H1 (cell line): ENCODE measurements at regions not wholly inside any gene's neighbourhood (a gene's known extent, or its start where the extent isn't known, plus 50 kb on each side); places are given as distances from the start of the nearest gene placed in this dataset.

Experiments used
- CTCF ChIA-PET: fragments of 300-600 bp; sonication (Branson Sonifier 250); formaldehyde crosslinking; loops from one replicate; lab custom pipeline; 2021; ENCODE audit not compliant: partially characterized antibody; lab: Charles Lee
- POLR2A ChIA-PET: fragments of 300-600 bp; sonication (Branson Sonifier 250); formaldehyde crosslinking; loops from one replicate; lab custom pipeline; 2021; ENCODE audit warnings: inconsistent platforms; ENCODE audit not compliant: partially characterized antibody; lab: Charles Lee
- DNase-seq, 2 experiments: peaks; one replicate each; pipeline versions ENCODE4 v3.0.0 to v3.0.0-alpha.2; 2010 to 2022; ENCODE audit warnings: low spot score in 2 of 2, low read depth in 1 of 2, mixed read lengths in 1 of 2
- FAIRE-seq: peaks from 2 replicates; lab custom pipeline; 2011; peaks lifted over from hg19 to GRCh38; lab: Jason Lieb, UNC
- H2AFZ ChIP-seq: 2 replicates; pipeline ENCODE4 v1.8.1; 2012; ENCODE audit warnings: low read length, inconsistent platforms
- H2AK5ac ChIP-seq: 2 replicates; pipeline ENCODE4 v1.6.1; 2013; ENCODE audit warnings: low read depth, low read length
- H2BK120ac ChIP-seq: replicated peaks from 2 replicates; pipeline ENCODE3; 2013; ENCODE audit warnings: low read depth, low read length, inconsistent platforms
- H2BK12ac ChIP-seq: 2 replicates; pipeline ENCODE4 v1.6.1; 2013; ENCODE audit warnings: low read depth, low read length
- H2BK15ac ChIP-seq: 2 replicates; pipeline ENCODE4 v1.6.1; 2013; ENCODE audit warnings: low read length
- H2BK20ac ChIP-seq: 2 replicates; pipeline ENCODE4 v1.6.1; 2013; ENCODE audit warnings: low read length
- H2BK5ac ChIP-seq: 2 replicates; pipeline ENCODE4 v1.6.1; 2013; ENCODE audit warnings: low read depth, low read length
- H3K14ac ChIP-seq: 2 replicates; pipeline ENCODE4 v1.6.1; 2013; ENCODE audit warnings: inconsistent platforms; ENCODE audit not compliant: insufficient read length
- H3K18ac ChIP-seq: 2 replicates; pipeline ENCODE4 v1.6.1; 2013; ENCODE audit warnings: low read length; ENCODE audit errors: extremely low read depth
- H3K23ac ChIP-seq: 2 replicates; pipeline ENCODE4 v1.6.1; 2013; ENCODE audit warnings: inconsistent platforms; ENCODE audit not compliant: insufficient read length
- H3K23me2 ChIP-seq: 2 replicates; pipeline ENCODE4 v1.6.1; 2013; ENCODE audit warnings: low read depth, low read length
- H3K27ac ChIP-seq: 2 replicates; pipeline ENCODE4 v1.6.1; 2011; ENCODE audit warnings: low read depth, low read length, inconsistent platforms
- H3K27me3 ChIP-seq, 4 experiments: replicated peaks in 1 of 4; 1 replicate in 1 of 4; 2 replicates in 3 of 4; pipeline versions ENCODE4 v1.6.1 to v1.8.1; 2011 to 2013; ENCODE audit warnings: low read length in 3 of 4, mild to moderate bottlenecking in 3 of 4, inconsistent platforms in 2 of 4, mixed read lengths in 2 of 4, moderate library complexity in 1 of 4; ENCODE audit not compliant: control insufficient read depth in 3 of 4, insufficient read depth in 3 of 4; ENCODE audit errors: extremely low read depth in 1 of 4
- H3K36me3 ChIP-seq, 4 experiments: 2 replicates each; pipeline versions ENCODE4 v1.6.1 to v1.8.1; 2011 to 2013; ENCODE audit warnings: mild to moderate bottlenecking in 4 of 4, low read length in 3 of 4, moderate library complexity in 2 of 4, control low read depth in 1 of 4, inconsistent platforms in 1 of 4; ENCODE audit not compliant: insufficient read depth in 4 of 4, control insufficient read depth in 2 of 4
- H3K4ac ChIP-seq: replicated peaks from 2 replicates; pipeline ENCODE3; 2013; ENCODE audit warnings: low read length, low read depth, mixed read lengths, inconsistent platforms; ENCODE audit not compliant: insufficient read length
- H3K4me1 ChIP-seq, 4 experiments: replicated peaks in 1 of 4; 1 replicate in 1 of 4; 2 replicates in 3 of 4; pipeline versions ENCODE4 v1.6.1 to v1.8.1; 2011 to 2013; ENCODE audit warnings: low read length in 3 of 4, inconsistent platforms in 2 of 4, mixed read lengths in 1 of 4; ENCODE audit not compliant: insufficient read depth in 4 of 4, control insufficient read depth in 3 of 4
- H3K4me2 ChIP-seq, 2 experiments: 2 replicates each; pipeline versions ENCODE4 v1.6.1 to v1.8.1; 2011 to 2013; ENCODE audit warnings: low read depth in 2 of 2, low read length in 2 of 2, control low read depth in 1 of 2, inconsistent platforms in 1 of 2, mild to moderate bottlenecking in 1 of 2; ENCODE audit not compliant: insufficient read depth in 1 of 2
- H3K4me3 ChIP-seq, 4 experiments: fragments of 200-600, 300-600 bp in 1 of 4; sonication (generic), shearing (Covaris generic), sonication (Bioruptor Twin) in 1 of 4; 2 replicates each; pipeline versions ENCODE4 v1.5.1 to v1.8.1; 2011 to 2016; ENCODE audit warnings: low read length in 4 of 4, low read depth in 3 of 4, control low read depth in 2 of 4, inconsistent platforms in 2 of 4, mild to moderate bottlenecking in 2 of 4, mixed read lengths in 1 of 4, moderate library complexity in 1 of 4; ENCODE audit not compliant: insufficient read depth in 2 of 4; ENCODE audit errors: extremely low read depth in 1 of 4
- H3K56ac ChIP-seq: replicated peaks from 2 replicates; pipeline ENCODE3; 2013; ENCODE audit warnings: low read depth, mild to moderate bottlenecking, mixed read lengths, low read length, inconsistent platforms; ENCODE audit not compliant: insufficient read length
- H3K79me1 ChIP-seq: 2 replicates; pipeline ENCODE4 v1.6.1; 2013; ENCODE audit warnings: low read depth, low read length, control low read depth
- H3K79me2 ChIP-seq, 2 experiments: 2 replicates each; pipeline versions ENCODE4 v1.6.1 to v1.8.1; 2012 to 2013; ENCODE audit warnings: low read length in 2 of 2, mild to moderate bottlenecking in 2 of 2, inconsistent platforms in 1 of 2; ENCODE audit not compliant: insufficient read depth in 2 of 2, control insufficient read depth in 1 of 2
- H3K9ac ChIP-seq, 4 experiments: replicated peaks in 1 of 4; 1 replicate in 1 of 4; 2 replicates in 3 of 4; pipeline versions ENCODE4 v1.6.1 to v1.8.1; 2011 to 2013; ENCODE audit warnings: low read depth in 3 of 4, low read length in 3 of 4, control low read depth in 2 of 4, mild to moderate bottlenecking in 2 of 4, moderate library complexity in 2 of 4, inconsistent platforms in 1 of 4; ENCODE audit errors: extremely low read depth in 1 of 4
- H3K9me3 ChIP-seq, 2 experiments: 2 replicates each; pipeline versions ENCODE4 v1.6.1 to v1.8.1; 2012 to 2013; ENCODE audit warnings: mild to moderate bottlenecking in 2 of 2, moderate library complexity in 2 of 2, control low read depth in 1 of 2, inconsistent platforms in 1 of 2, low read depth in 1 of 2, low read length in 1 of 2, mixed read lengths in 1 of 2; ENCODE audit not compliant: insufficient read depth in 2 of 2
- H4K20me1 ChIP-seq, 2 experiments: replicated peaks in 1 of 2; 2 replicates each; pipeline versions ENCODE3 to v1.8.1; 2011 to 2013; ENCODE audit warnings: inconsistent platforms in 2 of 2, low read length in 2 of 2, mild to moderate bottlenecking in 1 of 2; ENCODE audit not compliant: insufficient read depth in 2 of 2, control insufficient read depth in 1 of 2
- H4K5ac ChIP-seq: 2 replicates; pipeline ENCODE4 v1.6.1; 2013; ENCODE audit warnings: low read length, low read depth, mixed read lengths, inconsistent platforms; ENCODE audit not compliant: insufficient read length
- H4K8ac ChIP-seq: 2 replicates; pipeline ENCODE4 v1.8.0; 2013; ENCODE audit warnings: mild to moderate bottlenecking, moderate library complexity, low read length, inconsistent platforms; ENCODE audit not compliant: insufficient read depth; ENCODE audit errors: extremely low read depth
- H4K91ac ChIP-seq: replicated peaks from 2 replicates; pipeline ENCODE3; 2013; ENCODE audit warnings: low read length, mixed read lengths, inconsistent platforms; ENCODE audit not compliant: insufficient read length
- CBX5 ChIP-seq: fragments of 300-800, 300-1000 bp; sonication (generic); IDR thresholded peaks from 2 replicates; pipeline ENCODE4 v1.7.1; 2016; ENCODE audit warnings: antibody characterized with exemption, low read length, low read depth
- RAD21 ChIP-seq, 2 experiments: IDR thresholded peaks in 1 of 2; conservative IDR thresholded peaks in 1 of 2; 2 replicates each; pipeline ENCODE4 v1.6.1; 2011; ENCODE audit warnings: low read depth in 2 of 2, low read length in 2 of 2, improper control_type of control experiment in 1 of 2, inconsistent platforms in 1 of 2, mild to moderate bottlenecking in 1 of 2, moderate library complexity in 1 of 2
- WGBS, 2 experiments: shearing (Covaris generic) in 1 of 2; methylation state at CpG; one replicate each; pipeline versions ENCODE4 v1.1.6 to v1.1.7; 2013 to 2015; ENCODE audit warnings: low lambda C conversion rate in 2 of 2, mixed read lengths in 2 of 2, inconsistent platforms in 1 of 2, low coverage in 1 of 2, missing lambda C conversion rate in 1 of 2; ENCODE audit not compliant: insufficient replicate concordance in 2 of 2, insufficient coverage in 1 of 2, insufficient read length in 1 of 2; ENCODE audit errors: extremely low coverage in 1 of 2, missing lambda C conversion rate in 1 of 2; 5-methylcytosine and 5-hydroxymethylcytosine counted together
- TF ChIP-seq, protein P1 (sequence below), 3 experiments: IDR thresholded peaks; 1 replicate in 2 of 3; 2 replicates in 1 of 3; pipeline versions ENCODE4 v1.5.1 to v1.6.1; 2011; ENCODE audit warnings: low read length in 3 of 3, mild to moderate bottlenecking in 3 of 3, inconsistent platforms in 2 of 3, low read depth in 1 of 3, moderate library complexity in 1 of 3; ENCODE audit not compliant: insufficient read depth in 1 of 3; ENCODE audit errors: control extremely low read depth in 1 of 3

DNA sequence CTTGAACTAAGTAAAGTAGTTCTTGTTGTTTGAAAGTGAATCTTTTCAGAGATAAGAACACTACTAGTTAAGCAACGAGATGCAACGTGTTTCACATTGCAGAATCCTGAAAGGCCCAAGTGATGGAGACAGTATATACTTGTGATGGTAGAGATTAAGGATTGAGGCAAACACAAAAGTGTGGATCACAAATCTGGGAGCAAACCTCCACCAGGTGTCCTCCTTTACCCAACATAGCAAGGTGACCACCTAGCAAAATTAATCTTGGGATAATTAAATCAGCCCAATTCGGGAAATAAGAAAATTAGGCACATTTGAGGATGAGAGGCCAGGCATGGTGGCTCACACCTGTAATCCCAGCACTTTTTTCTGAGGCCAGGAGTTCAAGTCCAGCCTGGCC, 563.9 kb downstream of the DACH1 start:
- H2BK12ac ChIP-seq = no peak overlapping the region
- ChIA-PET CTCF (interaction anchor here (0.6 to 1.5 kb wide), 3 partner anchors 10 to 1182 kb away, joined by 3 to 8 read pairs (median 3); no protein-coding TSS in a partner anchor), POLR2A (no interaction called here)
- no peak overlapping the region for H3K27ac ChIP-seq
- H3K23ac ChIP-seq = no peak overlapping the region
- H2BK15ac ChIP-seq = no peak overlapping the region
- no peak overlapping the region for H2BK20ac ChIP-seq
- no peak overlapping the region for H3K14ac ChIP-seq
- H3K4me3 ChIP-seq = no peak overlapping the region
- TF ChIP-seq CBX5 (no peak), RAD21 (IDR thresholded peaks at IDR 0.05 in 1 of 2, conservative IDR thresholded peaks at IDR 0.05 in 1 of 2; ENCODE audit: low read depth in 2 of 2, low read length in 2 of 2) (peak; percentile 50 to 65)
- TF ChIP-seq, protein P1, sequence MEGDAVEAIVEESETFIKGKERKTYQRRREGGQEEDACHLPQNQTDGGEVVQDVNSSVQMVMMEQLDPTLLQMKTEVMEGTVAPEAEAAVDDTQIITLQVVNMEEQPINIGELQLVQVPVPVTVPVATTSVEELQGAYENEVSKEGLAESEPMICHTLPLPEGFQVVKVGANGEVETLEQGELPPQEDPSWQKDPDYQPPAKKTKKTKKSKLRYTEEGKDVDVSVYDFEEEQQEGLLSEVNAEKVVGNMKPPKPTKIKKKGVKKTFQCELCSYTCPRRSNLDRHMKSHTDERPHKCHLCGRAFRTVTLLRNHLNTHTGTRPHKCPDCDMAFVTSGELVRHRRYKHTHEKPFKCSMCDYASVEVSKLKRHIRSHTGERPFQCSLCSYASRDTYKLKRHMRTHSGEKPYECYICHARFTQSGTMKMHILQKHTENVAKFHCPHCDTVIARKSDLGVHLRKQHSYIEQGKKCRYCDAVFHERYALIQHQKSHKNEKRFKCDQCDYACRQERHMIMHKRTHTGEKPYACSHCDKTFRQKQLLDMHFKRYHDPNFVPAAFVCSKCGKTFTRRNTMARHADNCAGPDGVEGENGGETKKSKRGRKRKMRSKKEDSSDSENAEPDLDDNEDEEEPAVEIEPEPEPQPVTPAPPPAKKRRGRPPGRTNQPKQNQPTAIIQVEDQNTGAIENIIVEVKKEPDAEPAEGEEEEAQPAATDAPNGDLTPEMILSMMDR (IDR thresholded peaks at IDR 0.05; ENCODE audit: control extremely low read depth in 1 of 3, insufficient read depth in 1 of 3, low read depth in 1 of 3, low read length in 3 of 3) = peak in 2 of 3 experiments; percentile 29 to 32; a peak in 2 of 4 replicates
- TF ChIP-seq, all 59 proteins: peak for 2
- Histone ChIP-seq H3K9me3 (no peaks in the 10 kb centered on the region), H2AFZ (no peak overlapping the region), H4K91ac (no peak overlapping the region), H4K5ac (no peak overlapping the region), H3K56ac (no peak overlapping the region), H3K4ac (no peak overlapping the region), H3K79me1 (no peaks in the 10 kb centered on the region), H3K18ac (no peak overlapping the region), H4K20me1 (no peaks in the 10 kb centered on the region), H3K4me1 (no peaks in the 10 kb centered on the region), H3K36me3 (no peaks in the 10 kb centered on the region), H2AK5ac (no peak overlapping the region), H2BK120ac (no peak overlapping the region), H3K4me2 (no peak overlapping the region), H2BK5ac (no peak overlapping the region), H4K8ac (no peak overlapping the region), H3K79me2 (no peaks in the 10 kb centered on the region), H3K27me3 (no peaks in the 10 kb centered on the region), H3K9ac (no peak overlapping the region), H3K23me2 (no peaks in the 10 kb centered on the region)
- FAIRE-seq = no peak
- WGBS, 2 experiments = 91% methylated on average over 3 of the region's 3 CpGs; no CpG with 5 or more reads in 1 of the 2 experiments
- no peak for DNase-seq
